GM21529 (cell line): ENCODE measurements at regions not wholly inside any gene's neighbourhood (a gene's known extent, or its start where the extent isn't known, plus 50 kb on each side); places are given as distances from the start of the nearest gene placed in this dataset.

Experiments used
- ATAC-seq: cut with Tn5 transposase; IDR thresholded peaks from one replicate; pipeline ENCODE4 v1.9.1; 2021; ENCODE audit not compliant: unreplicated experiment

DNA sequence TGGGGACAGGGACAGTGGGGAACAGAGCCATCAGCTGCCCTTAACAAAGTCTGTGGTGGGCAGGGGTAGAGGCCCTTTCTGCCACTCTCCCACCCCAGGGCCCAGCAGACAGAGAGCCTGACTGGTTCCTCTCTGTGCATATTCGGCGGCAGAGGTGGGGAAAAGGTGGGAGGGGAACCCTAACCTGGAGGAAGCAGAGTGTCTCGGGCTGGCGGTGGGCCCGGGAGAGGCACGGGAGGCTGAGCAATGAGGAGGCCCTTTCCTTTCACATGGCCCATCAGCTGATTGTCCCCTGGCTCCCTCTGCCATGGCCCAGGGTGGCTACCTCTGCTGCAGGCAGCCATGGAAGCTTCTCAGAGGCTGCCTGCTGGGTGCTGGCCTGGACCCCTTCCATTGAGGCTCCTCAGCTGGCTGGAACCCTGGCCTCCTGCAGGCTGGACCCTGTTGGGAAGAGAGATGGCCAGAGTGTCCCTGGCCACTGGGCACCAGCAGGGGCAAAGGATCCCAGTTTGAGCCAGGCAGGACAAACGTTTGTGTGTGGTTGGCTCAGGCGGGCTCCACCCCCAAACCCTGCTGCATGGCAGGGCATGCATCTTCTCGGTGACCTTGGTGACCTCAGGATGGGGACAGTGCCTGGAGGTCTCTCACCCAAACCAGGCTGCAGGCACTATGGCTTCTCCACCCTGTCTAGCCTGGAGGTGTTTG is 202.8 kb upstream of the ZNF536 start:
- ATAC-seq, result no peak

- no peak for ATAC-seq
Observed at GRCh38 chr19:30170081-30170480, 202.1 kb upstream of the ZNF536 start.

DNA sequence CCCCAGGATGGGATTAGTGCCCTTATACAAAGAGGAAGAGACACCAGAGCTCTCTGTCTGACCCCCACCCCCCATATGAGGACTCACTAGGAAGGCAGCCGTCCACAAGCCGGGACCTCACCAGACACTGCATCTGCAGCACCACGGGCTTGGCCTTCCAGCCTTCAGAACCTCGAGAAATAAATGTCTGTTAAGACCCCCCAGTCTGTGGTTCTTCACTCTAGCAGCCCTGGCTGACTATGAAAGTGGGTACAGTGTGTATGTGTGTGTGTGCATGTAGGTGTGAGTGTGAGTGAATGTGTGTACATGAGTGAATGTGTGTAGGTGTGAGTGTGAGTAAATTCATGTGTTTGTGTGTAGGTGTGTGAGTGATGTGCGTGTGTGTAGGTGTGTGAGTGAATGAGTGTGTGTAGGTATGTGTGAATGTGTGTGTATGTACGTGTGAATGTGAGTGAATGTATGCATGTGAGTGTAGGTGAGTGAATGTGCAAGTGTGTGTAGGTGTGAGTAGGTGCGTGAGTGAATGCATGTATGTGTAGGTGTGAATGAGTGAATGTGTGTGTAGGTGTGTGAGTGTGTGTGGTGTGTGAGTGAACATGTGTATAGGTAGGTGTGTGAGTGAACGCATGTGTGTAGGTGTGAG is 201.6 kb upstream of the ZNF536 start:
- no peak for ATAC-seq

- ATAC-seq, result no peak
Observed at GRCh38 chr19:30171138-30171635, 201.0 kb upstream of the ZNF536 start.

- ATAC-seq, result no peak
Observed at GRCh38 chr19:30171795-30172612, 200.2 kb upstream of the ZNF536 start.

- ATAC-seq, result no peak
Observed at GRCh38 chr19:30172613-30173242, 199.5 kb upstream of the ZNF536 start.

DNA sequence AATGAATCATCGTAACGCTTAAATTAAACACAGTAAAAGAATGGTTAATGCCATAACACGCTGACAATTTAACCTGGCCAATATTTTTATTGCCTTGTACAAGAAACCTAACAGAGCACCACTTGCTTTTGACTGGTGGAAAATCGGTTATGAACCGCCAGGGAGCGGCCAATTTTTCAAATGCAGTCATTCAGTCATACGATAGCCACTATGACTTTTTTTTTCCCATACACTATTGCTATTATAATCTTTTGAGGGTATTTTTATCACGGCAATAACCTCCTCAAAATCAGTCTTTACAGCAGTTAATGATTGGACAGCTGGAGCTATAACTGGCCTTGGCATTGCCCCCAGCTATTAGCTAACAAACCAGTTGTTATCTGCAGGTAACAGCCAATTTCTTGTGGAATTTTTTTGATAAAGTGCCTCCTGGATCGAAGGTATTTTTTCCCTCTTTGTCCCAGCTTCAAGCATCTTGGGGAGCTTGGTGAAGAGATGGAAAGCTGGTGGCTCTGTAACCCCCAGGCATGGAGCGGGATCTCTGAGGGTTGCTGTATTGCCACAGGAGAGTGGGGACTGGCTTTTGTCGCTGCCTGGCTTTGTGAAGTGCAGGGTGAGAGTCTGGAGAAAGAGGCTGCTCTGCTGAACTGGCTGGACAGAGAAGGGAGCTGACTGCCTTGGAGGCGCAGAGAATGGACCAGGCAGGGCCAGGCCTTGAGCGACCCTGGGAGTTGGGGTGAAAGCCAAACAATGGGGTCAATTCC is 198.4 kb upstream of the ZNF536 start:
- ATAC-seq, result no peak

- no peak for ATAC-seq
Observed at GRCh38 chr19:30174357-30174645, 197.9 kb upstream of the ZNF536 start.

DNA sequence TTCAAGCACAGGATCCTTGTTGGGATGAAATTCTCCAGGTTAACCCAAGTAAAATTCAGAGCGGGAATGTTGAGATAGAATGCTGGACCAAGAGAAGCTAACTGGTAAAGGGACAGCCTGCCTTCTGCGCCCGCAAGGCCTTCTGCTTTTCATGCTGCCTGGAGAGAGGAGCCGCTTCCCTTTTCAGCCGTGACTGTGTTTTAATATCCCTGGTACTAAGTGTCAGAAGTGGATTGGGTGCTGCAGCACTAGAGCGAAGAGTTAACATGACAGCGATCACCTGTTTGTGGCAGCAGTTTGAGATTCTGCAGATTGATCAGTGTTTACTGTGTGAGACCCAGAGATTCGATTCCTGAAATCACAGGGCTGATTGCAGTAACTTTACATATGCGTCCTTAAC is 197.4 kb upstream of the ZNF536 start:
- ATAC-seq, result no peak

- ATAC-seq, result no peak
Observed at GRCh38 chr19:30175987-30176386, 196.2 kb upstream of the ZNF536 start.

- no peak for ATAC-seq
Observed at GRCh38 chr19:30178721-30179402, 193.3 kb upstream of the ZNF536 start.

DNA sequence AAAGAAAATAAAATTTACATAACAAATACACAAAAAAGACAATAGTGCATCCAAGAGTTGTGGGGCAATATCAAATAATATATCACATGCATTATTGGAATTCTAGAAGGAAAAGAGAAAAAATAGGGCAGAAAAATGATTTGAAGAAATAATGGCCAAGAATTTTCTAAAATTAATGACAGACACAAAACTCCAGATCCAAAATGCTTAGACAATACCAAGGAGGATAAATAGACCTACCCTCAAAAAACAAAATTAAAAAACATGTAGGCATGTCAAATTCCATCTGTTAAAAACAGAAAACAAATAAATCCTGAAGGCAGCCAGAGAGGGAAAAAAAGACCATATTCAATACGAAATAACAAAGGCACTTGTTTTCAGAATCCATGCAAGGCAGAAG is 191.5 kb upstream of the ZNF536 start:
- no peak for ATAC-seq

GRCh38 chr19:30183807-30184490 is 188.2 kb upstream of the ZNF536 start:
- ATAC-seq, result no peak

- no peak for ATAC-seq
Observed at GRCh38 chr19:30202060-30202600, 170.1 kb upstream of the ZNF536 start.

DNA sequence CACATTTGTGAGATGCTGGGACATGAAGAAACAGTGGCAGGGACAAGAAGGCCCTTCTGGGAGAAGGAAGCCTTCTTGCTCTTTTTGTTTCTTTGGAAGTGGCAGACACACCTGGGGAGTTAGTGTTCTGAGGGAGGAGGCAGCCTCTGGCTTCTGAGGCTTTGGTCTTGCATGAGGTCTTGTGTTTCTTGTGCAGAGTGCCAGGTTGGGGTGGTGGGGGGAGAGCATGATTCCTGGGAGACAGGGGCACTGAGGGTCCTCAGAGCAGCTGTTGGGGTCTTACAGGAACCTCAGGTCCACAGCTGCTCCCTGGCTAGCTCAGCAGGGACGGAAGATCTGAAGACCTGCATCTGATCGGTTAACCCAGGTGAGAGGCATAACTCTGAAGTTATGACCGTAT is 167.5 kb upstream of the ZNF536 start:
- no peak for ATAC-seq

- no peak for ATAC-seq
Observed at GRCh38 chr19:30206187-30206586, 166.0 kb upstream of the ZNF536 start.

- no peak for ATAC-seq
Observed at GRCh38 chr19:30207357-30207756, 164.8 kb upstream of the ZNF536 start.

- ATAC-seq, result no peak
Observed at GRCh38 chr19:30208436-30209060, 163.6 kb upstream of the ZNF536 start.
